ENCODE measurements at regions not wholly inside any gene's neighbourhood (a gene's known extent, or its start where the extent isn't known, plus 50 kb on each side); places are given as distances from the start of the nearest gene placed in this dataset.

GRCh38 chr2:17387591-17387990, 130.6 kb downstream of the RAD51AP2 start:
- TF ChIP-seq POLR2AphosphoS5 (IDR thresholded peaks at IDR 0.05; ENCODE audit: low read depth): no peak
- no peak for TF ChIP-seq CTCF (conservative IDR thresholded peaks at IDR 0.05; ENCODE audit: low read depth in 2 of 2)
- no peak for TF ChIP-seq EZH2 (IDR thresholded peaks at IDR 0.05; ENCODE audit: low read depth, unreplicated experiment)
- no peak for TF ChIP-seq EZH2phosphoT487 (IDR thresholded peaks at IDR 0.05; ENCODE audit: unreplicated experiment)
- no peak for TF ChIP-seq CREB1 (CRISPR knock-in tag; IDR thresholded peaks at IDR 0.05; ENCODE audit: low read depth)
- no peak for TF ChIP-seq REST (IDR thresholded peaks at IDR 0.05; ENCODE audit: unreplicated experiment)
- no peak for TF ChIP-seq ZNF331 (CRISPR knock-in tag; IDR thresholded peaks at IDR 0.05; ENCODE audit: low read depth)
- TF ChIP-seq NANOG (IDR thresholded peaks at IDR 0.05; ENCODE audit: borderline replicate concordance): no peak
- no peak for TF ChIP-seq ETS1 (IDR thresholded peaks at IDR 0.05)
- no peak for TF ChIP-seq ZNF462 (CRISPR knock-in tag; IDR thresholded peaks at IDR 0.05)
- TF ChIP-seq ZNF114 (CRISPR knock-in tag; IDR thresholded peaks at IDR 0.05): no peak

All from GM23338 (cell line).